CD4-positive, alpha-beta T cell treated with Interleukin-1 beta for 1 hour (primary cell): ENCODE measurements at regions not wholly inside any gene's neighbourhood (a gene's known extent, or its start where the extent isn't known, plus 50 kb on each side); places are given as distances from the start of the nearest gene placed in this dataset.

Experiments
- DNase-seq, 2 donors: peaks; one replicate each; pipeline ENCODE4 v3.0.0-alpha.2; 2020 to 2022

DNA sequence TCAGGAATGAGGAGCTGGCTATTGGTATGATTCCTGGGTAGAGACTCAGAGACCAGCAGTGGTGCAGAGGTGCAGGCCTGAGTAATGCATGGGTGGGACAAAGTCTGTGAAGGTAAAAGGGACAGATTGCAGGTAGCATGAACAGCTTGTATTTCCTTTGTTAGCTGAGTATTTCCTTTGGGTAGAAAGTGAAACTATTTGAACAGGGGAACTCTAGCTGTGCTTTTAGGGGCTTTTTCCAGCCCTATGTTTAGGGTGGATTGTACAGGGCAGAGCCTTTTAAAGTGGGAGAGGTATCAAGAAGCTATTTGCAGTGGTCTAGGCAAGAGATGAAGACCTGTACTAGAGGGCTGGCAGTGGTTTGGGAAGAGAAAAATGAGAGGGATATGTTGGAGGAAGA, 739.9 kb downstream of the REEP3 start:
- no peak for DNase-seq

DNA sequence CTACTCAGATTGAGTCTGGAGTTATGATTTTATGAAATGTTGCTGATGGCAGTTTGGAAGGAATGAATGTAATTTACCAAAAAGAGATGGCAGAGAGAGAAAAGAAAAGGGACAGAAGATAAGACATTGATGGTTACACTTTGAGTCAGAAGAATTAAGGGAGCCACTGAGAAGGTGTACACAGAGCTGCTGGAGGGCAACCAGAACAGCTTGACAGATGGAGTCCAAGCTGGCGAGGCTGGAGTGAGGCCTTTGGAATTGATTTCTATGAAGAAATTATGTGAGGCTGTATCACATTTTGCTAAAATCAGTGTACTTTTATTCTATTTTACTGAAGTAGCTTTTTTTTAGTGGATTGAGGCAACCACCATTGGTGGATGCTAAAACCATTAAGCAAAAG, 740.5 kb downstream of the REEP3 start:
- no peak for DNase-seq

DNA sequence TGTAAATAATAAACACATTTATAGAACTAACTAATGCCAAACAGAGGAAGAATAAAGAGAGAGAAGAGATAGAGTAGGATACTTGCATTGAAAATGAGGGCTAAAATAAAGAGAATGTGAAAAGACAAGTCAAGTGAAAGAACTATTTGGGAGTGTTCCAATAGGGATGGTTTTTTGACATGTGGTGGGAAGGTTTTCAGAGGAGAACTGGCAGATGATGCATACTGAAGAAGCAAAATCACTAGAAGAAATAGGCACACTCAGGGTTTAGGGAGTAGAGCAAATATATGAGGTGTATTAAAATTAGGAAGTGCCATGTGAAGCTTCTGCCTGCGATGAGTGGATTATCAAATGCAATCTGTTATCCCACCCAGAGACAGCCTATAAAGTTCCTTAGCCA, 744.8 kb downstream of the REEP3 start:
- no peak for DNase-seq

DNA sequence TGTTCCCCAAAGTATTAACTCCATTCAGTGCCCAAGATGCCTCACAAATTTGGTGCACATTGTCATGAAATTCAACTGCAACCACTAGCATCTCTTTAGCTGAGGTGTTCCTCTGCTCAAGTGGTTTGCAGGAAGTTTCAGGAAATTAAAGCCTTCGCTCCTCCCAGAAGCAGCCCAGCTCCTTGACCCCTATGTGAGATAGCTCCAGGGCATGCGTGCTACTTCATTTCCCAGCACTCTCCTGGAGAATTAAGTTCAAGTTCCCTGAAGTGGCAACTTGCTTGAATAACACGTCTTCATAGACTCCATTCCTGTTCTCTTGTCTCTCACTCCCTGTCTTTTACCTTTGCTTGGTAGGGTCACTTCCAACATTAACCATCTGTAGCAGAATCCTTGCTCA, 750.3 kb downstream of the REEP3 start:
- no peak for DNase-seq

DNA sequence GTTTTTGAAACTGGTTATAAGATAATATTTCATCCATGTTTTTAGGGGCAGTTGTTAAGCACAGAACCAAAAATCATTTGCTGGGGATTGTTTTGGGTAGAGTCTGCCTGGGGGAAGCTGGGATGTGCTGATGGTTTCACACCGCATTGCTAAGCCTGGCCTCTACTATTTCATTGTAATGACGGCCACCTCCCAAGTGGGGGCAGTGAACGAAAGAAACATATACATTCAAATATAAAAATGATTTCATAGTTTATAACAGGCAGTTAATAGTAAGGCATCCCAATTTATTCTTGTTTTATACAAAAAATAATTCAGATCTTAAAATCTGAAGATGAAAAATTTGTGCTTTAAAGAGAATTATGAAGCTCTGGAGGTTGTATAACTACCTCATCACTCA, 750.8 kb downstream of the REEP3 start:
- DNase-seq = no peak

DNA sequence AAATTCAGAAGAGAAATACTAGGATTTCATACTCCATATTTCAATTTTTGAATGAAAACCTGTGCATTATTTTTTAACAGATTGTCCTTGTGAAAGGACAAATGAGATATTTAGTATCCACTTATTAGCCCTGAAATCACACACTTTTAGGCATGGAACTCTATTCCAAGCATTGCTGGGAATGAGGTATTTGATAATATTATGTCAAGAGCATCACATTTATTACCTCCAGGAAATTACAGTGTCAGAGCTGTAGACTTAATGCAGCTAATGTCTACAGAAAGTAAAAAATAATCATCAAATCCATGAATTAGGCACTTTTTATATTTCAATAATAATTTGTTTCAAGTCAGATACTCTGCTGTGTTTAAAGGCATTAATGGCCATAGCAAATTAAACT, 753.8 kb downstream of the REEP3 start:
- no peak for DNase-seq

DNA sequence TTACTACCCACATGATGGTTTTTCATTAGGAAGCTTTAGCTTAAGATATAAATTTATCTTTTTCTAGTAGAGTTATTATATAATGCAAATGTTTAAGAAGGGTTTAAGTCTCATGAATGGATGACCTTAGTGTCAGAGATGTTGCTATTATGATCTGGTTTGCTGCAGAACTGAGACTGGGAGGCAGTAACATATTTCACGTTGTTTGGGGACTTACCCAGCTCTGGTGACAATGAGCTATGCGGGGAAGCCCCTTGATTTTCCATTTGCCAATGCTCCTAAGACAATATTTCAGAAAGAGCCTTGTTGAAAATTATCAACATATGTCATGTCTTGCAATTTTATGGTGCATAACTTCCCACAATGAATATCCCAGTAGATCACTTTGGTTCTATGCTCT, 754.6 kb downstream of the REEP3 start:
- DNase-seq = no peak

DNA sequence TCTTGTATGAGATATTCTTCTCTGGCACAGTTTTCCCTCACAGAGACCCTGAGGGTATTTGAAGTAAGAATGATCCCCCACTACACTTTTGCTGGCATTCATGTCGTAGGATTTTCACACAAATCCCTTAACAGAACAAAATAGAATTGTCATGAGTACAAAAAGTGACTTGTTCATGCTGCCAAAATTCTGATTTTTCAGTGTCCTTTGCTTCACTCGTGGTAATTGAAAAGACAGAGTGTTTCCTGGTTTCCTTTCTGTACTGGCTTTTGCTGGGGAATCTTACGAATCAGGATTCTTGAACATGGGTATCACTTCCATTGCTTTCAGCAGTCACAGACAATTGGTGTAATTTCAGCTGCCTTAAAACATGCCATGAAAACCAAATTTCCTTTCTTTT, 756.3 kb downstream of the REEP3 start:
- DNase-seq = no peak

DNA sequence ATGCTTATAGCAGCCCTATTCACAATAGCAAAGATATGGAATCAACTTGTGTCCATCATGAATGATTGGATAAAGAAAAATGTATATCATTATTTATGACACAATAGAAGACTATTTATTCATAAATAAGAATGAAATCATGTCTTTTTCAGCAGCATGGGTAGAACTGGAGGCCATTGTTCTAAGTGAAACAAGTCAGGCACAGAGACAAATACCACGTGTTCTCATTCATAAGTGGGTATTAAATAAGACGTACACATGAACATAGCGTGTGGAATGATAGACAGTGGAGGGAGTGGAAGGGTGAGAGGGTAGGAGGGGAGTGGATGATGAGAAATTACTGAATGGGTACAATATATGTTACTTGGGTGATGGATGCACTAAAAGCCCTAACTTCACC, 762.4 kb downstream of the REEP3 start:
- no peak for DNase-seq

DNA sequence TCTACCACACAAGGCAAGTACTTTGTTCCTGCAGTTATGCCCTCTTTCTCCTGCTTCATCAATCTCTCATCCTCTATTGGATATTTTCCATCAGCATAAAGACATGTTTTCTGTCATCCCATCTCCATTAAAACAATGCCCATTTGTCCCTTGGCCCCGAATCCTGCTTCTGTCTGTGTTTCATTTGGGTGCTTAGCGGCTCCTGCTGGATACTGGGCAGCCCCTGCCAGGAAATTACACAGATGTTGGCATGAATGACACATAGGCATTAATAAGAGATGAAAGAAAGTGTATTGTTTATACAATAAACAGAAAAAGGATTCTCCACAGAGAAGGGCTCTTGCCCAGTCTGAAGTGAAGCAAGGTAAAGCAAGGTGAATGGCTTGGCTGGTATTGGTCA, 765.3 kb downstream of the REEP3 start:
- DNase-seq = no peak

DNA sequence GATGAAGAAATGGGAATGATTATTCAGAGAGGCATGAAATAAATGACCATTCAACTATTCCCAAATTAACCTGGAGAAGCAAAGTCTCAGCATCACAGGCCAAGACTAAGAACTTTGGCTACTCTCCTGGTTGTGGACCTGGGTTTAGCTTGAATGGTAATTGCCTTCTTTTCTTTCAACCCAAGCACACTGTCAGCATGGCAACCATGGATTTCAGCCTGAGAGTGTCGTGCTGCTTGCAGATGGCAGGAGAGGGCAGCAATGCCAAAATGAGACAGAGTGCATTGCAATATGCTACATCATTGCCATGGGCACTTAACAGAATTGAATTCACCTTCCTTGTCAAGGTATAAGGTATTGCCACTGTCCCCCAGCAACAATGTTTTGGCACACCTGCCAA, 767.2 kb downstream of the REEP3 start:
- no peak for DNase-seq

DNA sequence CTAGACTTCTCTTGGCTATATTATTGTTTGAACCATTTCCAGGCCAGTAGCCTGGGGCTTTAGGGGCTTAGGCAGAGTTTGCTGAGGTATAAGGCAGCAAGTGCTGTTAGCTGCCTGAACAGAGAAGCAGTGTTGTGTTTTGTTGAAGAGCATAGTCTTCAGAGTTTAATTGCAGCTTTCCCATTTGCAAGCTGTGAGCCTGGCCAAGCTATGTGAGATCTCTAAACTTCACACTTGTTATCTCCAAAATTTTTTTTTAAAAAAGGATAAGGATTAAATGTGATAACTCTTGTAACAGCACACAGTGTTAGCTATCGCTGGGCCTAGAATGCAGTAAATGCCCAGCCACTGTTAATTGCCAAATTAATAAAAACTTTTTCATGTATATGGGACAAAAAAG, 782.4 kb downstream of the REEP3 start:
- no peak for DNase-seq

DNA sequence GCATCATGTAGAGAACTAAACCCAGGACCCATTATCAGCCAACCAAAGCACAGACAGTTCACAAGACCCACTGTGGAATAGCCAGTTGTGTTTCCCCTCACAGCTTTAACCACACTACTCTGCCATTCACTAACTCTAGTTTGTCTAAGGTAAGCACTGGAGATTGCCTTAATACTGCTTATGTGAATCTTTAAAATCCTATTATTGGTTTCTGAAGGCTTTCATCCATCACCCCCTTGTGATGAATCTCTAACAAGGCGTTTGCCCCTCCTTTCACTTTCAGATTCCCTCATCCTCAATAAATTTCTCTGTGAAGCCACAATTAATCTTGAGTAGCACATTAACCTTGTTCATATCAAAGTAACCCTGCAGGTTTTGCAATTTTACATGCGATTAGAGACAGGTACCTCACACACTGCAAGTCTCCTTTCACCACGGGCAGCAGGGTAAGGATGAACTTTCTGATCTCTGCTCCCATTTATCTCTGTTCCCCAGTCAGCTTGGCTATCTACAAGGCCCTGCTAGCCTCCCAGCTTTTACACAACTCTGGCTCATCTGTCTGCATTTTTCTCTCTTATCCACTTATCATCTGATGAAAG, 785.6 kb downstream of the REEP3 start:
- no peak for DNase-seq

DNA sequence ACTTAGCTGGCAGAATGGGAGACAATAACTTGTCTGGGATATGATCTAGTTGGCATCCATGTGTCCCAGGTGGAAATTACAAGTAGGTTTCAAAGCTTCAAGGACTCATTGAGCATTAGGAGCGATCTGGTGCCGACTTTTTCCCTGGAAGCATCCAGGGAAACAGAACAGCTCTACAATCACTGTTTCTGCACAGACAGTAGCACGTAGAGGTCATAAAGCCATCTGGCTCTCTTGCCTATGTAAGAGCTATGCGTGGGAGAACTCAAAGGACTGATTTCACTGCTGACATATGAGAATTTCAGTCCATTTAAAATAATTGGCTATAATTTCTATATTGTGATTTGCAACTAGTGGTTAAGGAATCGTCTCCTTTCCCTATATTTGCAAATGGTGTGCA, 791.7 kb downstream of the REEP3 start:
- no peak for DNase-seq

DNA sequence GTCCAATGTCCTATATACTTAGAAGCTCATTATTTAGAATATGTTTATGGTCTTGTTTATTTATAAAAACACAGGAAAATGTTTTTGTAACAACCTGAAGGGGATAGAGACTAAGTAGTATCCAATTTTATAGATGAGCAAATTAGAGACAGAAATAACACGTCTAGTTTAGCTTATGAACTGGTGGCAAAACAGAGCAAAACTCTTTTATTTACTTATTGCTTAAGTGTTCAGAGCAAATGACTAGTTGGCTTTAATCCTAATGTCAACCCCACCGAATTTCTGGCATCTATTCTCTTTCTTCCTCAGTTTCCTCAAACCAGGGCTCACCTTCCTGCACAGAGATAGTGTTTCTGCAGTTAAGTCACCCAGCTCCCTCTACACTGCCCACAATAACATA, 792.8 kb downstream of the REEP3 start:
- no peak for DNase-seq

DNA sequence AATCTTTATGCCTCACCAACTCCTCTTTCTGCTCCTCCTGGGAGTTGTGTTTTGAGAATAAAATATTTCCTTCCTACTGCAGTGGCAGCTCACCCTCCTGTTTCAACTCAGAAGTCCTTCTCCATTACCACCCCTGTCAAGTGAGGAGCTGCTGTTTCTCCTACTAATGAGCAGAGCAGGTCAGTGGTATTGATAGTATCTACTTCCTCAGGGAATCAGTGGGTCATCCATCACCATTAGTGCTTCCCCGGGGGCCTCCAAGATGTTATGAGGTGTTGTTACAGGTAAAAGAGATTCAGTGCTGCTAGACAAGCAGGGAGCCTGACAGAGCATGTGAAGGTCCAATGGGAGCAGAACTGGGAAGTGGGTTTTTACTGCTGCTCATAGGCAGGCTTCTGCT, 795.2 kb downstream of the REEP3 start:
- DNase-seq = no peak

DNA sequence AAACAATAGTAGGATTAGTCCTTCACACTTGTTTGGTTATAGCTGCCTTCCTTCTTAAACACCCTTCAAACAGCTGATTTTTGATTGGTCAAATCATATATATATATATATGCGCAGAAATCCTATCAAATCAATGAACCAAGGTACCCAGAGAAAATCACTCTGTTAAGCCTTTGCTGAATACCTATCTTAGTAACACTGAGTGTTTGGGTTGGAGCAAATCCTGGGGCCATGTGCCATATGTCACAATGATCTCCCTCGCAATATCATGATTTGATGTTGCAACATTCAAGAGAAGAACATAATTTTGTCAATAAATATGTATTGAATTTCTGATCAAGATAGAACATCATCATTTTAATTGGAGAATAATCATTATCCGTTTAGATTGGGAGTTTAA, 795.6 kb downstream of the REEP3 start:
- DNase-seq = no peak

DNA sequence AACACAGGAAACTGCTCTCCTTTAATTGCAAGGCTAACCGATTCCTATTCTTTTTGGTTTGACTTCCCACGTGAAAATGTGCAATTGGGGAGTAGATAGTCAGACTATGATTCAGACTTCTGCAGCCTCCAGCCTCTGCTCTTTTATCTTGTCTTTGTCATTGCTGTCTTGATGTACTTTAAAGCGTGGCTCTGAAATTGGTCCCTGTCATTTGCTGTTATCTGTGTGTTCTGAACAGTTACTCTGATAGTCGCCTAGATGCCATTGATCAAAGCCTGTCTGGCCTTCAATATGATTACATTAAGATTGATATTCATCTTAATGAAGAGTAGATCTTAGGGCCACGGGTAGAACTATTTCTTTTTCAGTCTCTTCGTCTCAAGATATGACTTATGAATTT, 799.2 kb downstream of the REEP3 start:
- no peak for DNase-seq

DNA sequence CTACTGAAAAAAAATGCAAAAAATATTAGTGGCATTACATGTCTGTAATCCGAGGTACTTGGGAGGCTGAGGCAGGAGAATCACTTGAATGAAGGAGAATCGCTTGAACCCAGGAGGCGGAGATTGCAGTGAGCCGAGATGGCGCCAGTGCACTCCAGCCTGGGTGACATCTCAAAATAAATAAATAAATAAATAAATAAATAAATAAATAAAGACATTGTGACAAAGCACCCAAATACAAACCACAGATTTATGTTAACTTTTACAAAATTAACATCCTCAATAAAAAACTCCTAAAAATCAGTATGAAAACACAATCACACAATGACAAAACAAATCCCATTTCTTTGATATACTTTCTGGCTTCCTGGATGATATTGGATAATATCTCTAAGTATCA, 808.3 kb downstream of the REEP3 start:
- DNase-seq = no peak

DNA sequence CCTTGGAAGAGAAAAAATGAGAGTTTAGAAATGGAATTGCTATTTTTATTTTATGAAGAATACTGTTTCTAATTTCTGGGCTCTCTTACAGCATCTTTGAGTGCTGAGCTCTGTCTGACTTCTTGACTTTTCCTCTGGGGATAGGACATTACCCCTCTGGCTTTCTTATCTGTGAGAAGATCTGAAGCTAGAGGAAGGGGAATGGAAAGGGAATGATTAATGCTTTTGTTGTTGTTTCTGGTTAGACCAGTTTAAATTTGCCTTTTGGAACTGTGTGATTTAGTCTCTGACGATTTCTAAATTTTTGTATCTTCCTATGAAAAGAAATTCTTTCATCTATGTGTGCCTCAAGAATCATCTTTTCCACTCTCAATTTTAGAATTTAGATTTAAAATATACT, 811.4 kb downstream of the REEP3 start:
- no peak for DNase-seq

DNA sequence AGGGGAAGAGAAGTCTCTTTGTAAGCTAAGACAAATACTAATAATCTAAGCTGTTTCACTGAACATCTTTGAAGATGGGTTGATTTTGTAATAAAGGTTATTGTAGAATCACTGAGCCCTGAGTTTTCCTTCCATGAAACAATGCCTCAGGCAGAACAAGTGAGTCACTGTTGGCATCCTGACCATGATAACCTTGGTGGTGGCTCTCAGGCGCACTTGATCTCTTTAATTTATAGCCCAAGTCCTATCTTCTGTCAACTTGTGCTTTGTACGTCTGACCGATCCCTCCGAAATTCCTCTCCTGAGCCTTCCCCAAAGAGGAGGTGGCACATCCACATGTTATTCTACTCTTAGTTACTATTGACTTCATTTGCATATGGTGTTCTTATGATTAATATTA, 812.9 kb downstream of the REEP3 start:
- DNase-seq = no peak

DNA sequence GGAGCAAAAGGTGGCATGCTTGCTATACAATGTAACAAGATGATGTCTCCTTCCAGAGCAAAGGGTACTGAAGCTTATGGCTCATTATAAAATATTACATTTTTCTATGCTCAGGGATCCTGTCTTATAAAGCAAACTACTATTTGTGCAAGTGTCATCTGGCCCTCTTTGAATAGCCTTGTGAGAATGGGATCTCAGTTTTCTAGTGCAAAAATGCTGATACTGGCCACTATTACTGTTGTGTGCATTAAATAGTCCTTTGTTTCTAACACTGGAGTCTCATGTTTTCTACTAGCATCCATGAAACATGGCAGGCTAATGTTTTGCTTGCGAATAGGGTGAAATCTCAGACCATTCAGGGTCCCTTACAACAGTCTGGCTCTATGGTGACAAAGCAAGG, 823.0 kb downstream of the REEP3 start:
- no peak for DNase-seq

DNA sequence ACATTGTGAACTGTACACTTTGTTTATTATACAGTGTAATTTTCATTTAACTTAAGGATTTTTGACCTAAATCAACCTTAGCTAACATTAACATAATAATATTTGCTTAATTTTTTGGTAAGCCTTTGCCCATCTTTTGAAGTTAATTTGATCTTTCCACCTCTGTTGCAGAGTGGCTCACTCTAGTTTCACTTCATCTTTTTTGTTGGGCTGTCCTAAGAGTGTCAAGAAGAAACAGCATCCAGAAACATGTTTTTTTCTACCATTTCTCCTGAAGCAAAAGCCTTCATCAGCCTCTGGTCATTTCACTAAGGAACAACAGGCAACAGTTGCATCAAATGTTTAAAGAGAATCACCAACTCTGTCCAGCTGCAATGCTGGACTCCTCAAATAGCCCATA, 824.7 kb downstream of the REEP3 start:
- no peak for DNase-seq

DNA sequence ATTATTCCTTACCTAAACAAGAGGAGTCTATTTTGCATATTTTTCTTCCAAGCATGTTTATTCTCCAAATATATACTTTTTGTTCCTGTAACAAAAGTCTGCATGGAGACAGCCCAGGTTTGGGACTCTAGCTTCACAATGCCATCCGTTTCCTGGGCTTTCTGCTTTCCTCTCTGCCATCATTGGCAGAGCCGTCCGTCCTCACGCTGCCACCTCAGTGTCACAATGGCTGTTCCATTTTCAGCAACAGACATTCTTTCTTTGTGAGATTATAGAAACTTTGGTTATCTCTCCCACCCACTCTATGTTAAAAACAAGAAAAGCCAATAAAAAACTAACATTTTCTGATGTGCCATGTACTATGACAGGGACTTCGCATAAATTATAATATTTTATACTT, 825.2 kb downstream of the REEP3 start:
- DNase-seq = no peak

DNA sequence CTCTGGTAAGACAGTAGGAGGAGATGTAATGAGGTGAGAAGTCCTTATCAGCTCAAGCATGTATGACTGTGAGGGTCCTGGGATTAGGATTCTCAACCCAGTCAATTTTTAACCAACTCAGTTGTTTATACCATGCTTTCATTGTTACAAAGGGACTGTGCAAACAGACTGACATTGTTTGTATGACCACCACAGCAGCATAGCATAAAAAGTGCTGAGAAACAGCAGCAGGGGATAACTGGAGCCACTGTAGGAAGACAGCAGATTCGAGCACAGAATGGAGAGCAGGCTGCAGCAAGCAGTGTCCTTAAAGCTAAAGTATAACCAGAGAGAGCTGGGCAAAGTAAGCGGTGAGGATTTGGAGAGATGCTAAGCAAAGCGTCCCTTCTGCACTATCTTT, 829.5 kb downstream of the REEP3 start:
- DNase-seq = no peak

DNA sequence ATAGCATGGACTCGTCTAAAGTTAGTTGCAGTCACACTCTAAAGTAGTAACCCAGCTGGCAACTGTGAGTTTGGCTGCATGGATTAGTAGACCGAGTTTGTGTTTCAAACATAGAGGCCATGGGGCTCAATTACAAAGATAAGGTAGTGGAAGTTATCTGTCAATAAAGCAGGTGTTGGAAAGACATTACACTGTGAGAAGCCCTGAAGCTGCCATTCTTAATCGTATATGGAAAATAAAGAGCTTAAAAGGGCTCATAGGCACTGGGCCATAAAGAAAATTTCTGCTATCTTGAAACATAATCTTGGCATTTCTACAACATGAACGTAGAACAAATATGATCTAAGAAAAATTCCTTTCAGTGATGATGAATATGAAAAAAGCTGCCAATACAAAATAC, 837.7 kb downstream of the REEP3 start:
- no peak for DNase-seq
